ENCODE measurements at regions not wholly inside any gene's neighbourhood (a gene's known extent, or its start where the extent isn't known, plus 50 kb on each side); places are given as distances from the start of the nearest gene placed in this dataset.
A peak's percentile ranks its signal among the peaks of the same experiment; 100 is the strongest.

DNA sequence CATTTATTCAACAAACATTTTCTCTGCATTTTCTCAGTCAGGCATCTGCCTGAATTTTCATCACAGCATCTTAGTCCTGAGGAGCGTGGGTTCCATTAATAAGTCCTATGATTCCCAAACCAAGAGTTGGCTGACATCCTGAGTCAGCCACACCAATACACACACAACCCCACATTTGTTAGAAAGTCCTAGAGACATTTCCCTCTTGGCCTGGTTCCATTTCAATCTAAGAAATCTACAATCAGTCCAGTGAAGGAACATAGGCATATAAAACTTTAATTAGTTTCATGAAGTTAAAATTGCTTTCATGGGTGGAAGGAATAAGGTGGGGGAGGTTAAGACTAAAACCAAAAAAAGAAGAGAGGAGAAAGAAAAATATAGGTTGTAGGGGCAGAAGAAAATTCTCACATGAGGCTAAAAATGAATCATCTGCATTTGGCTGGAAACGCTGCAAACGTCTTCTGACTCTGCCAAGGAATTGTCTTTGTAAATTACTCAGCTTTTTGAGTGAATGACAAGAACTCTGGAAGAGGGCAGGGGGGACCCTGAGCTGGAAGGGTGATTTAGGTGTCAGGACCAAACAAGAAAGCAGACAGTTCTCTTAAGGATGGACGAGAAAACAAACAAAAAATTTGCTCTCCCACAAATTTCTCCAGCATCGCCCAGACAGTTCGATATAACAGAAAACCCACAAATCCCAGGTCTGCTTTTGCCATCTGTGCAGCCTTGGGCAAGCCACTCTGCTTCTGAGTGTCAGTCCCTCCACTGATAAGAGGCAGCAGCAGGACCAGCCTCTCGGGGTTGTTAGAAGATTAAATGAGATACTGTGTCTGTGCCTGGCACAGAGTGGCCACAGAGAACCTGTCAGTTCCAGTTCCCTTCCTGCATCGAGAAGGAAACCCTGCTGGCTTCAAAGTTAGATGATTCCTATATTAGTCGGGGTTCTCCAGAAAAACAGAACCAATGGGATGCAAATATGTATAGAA, 289.7 kb downstream of the CDK5RAP2 start:
- TF ChIP-seq CTCF (IDR thresholded peaks at IDR 0.05): no peak
- no peak for TF ChIP-seq POLR2A (IDR thresholded peaks at IDR 0.05)
- peak in 4 of 7 donors; percentile 8 to 35 (median 12) for DNase-seq
- no peaks in the 10 kb centered on the region for H3K36me3 ChIP-seq (replicated peaks in 1 of 2)
- no peaks in the 10 kb centered on the region for H3K9me3 ChIP-seq (replicated peaks in 1 of 3)
- WGBS, 4 donors: 44 to 46% (median 45%) methylated on average over 9 of the region's 9 CpGs
- no peaks in the 10 kb centered on the region for H3K27me3 ChIP-seq
- H3K4me1 ChIP-seq (replicated peaks in 1 of 2): peaks cover 0 to 3% of the 10 kb centered on the region in 2 donors
- intact Hi-C loops (cut with DNase I): no loop called here
- H3K4me3 ChIP-seq: no peak overlapping the region
- H3K27ac ChIP-seq: no peak overlapping the region

- Histone ChIP-seq H3K27me3 (no peaks in the 10 kb centered on the region), H3K4me3 (no peak overlapping the region), H3K27ac (no peak overlapping the region), H3K36me3 (replicated peaks in 1 of 2) (no peaks in the 10 kb centered on the region), H3K4me1 (replicated peaks in 1 of 2) (peaks cover 0 to 3% of the 10 kb centered on the region in 2 donors), H3K9me3 (replicated peaks in 1 of 3) (no peaks in the 10 kb centered on the region)
- intact Hi-C loops (cut with DNase I): no loop called here
- no peak for DNase-seq
- TF ChIP-seq POLR2A (IDR thresholded peaks at IDR 0.05) (no peak), CTCF (IDR thresholded peaks at IDR 0.05) (no peak)
Observed at GRCh38 chr9:120289098-120289497, 290.9 kb downstream of the CDK5RAP2 start.

DNA sequence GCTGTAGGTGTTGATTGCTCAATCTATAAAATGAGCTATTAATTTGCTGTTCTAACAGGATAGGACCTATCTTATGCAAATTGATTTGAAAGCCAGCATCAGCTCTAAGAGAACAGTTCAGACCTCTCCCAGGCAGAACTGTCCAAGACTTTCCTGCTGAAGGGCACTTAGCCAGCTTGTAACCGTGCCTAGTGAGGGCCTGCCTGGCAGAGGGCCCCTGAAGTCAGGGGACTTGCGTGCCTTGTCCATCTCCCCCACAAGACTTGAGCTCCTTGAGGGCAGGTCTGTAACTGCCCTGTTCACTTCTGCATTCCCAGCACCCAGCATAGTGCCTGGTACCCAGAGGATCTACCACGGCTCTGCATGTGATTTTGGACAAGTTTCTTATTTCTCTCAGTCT, 293.4 kb downstream of the CDK5RAP2 start:
- Histone ChIP-seq H3K27ac (no peak overlapping the region), H3K4me3 (no peak overlapping the region), H3K9me3 (replicated peaks in 1 of 3) (no peaks in the 10 kb centered on the region), H3K4me1 (replicated peaks in 1 of 2) (peaks cover 0 to 3% of the 10 kb centered on the region in 2 donors), H3K27me3 (no peaks in the 10 kb centered on the region), H3K36me3 (replicated peaks in 1 of 2) (no peaks in the 10 kb centered on the region)
- intact Hi-C loops (cut with DNase I): no loop called here
- 83 to 92% (median 87%) methylated on average over 2 to 3 of the region's 3 CpGs for WGBS, 4 donors
- no peak for TF ChIP-seq CTCF (IDR thresholded peaks at IDR 0.05)
- no peak for TF ChIP-seq POLR2A (IDR thresholded peaks at IDR 0.05)
- no peak for DNase-seq

- WGBS, 4 donors: 63 to 77% (median 72%) methylated on average over 2 of the region's 2 CpGs
- Histone ChIP-seq H3K4me3 (no peak overlapping the region), H3K4me1 (replicated peaks in 1 of 2) (no peaks in the 10 kb centered on the region), H3K9me3 (replicated peaks in 1 of 3) (no peaks in the 10 kb centered on the region), H3K36me3 (replicated peaks in 1 of 2) (no peaks in the 10 kb centered on the region), H3K27me3 (no peaks in the 10 kb centered on the region), H3K27ac (no peak overlapping the region)
- intact Hi-C loops (cut with DNase I): no loop called here
- TF ChIP-seq CTCF (IDR thresholded peaks at IDR 0.05) (no peak), POLR2A (IDR thresholded peaks at IDR 0.05) (no peak)
- no peak for DNase-seq
Observed at GRCh38 chr9:120284821-120285220, 295.1 kb downstream of the CDK5RAP2 start.
